ENCODE measurements at regions not wholly inside any gene's neighbourhood (a gene's known extent, or its start where the extent isn't known, plus 50 kb on each side); places are given as distances from the start of the nearest gene placed in this dataset.
A peak's percentile ranks its signal among the peaks of the same experiment; 100 is the strongest.

DNA sequence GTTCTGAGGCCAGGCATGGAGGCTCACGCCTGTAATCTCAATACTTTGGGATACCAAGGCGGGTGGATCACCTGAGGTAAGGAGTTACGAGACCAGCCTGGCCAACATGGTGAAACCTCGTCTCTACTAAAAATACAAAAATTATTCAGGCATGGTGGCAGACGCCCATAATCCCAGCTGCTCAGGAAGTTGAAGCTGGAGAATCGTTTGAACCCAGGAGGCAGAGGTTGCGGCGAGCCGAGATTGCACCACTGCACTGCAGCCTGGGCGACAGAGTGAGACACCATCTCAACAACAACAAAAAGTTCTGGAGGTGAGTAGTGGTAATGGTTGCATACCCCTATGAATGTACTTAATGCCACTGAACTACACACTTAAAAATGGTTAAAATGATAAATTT lies 60.3 kb upstream of the SP4 start:
- no peak for DNase-seq

DNA sequence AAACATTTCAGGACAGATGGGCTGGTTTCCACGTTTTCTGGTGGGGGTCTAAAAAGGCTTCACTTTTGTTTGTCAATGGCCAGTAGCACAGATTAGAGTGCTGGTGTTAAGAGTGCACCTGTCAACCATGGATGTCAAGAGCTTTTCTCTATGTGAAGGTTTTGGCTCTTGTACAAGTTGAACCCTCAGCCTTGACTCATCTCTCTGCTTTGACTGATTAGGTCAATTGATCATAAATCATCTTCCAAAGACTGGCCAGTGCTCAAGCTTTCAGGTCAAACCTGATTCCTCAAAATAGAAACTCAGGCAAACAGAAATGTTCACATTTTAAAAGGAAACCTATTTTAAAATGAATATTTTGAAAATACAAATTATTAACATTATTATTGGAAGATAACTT lies 59.6 kb upstream of the SP4 start:
- DNase-seq = no peak

DNA sequence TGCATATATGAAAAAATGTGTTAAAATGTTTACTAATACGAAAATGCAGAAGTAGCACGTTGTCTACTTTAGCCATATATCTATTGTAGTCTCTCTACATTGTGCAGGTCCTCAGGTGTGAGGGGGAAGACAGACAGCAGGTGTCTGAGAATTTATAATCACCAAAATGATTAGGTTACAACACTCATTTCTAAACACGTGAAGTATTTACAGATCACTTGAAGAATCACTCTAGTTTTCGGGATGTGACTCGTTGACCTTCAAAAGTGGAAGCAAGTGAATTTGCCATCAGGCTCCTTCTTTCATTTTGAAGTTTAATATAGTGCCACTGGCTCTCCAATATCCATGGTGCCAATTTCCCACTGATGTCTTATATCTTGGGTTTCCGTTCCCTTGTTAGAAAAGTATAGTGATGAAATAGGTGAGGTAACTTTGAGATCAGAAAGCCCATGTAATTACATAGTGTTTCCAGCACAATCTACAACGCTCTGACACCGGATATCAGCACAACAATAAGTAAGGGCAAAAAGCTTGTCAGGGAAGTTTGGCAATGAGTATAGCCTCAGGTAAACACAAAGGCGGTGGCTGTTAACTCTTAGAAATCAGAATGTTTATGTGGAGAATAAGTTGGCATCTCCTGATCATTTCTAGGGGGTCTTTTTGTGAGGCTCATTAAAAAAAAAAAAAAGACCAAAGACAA lies 57.5 kb upstream of the SP4 start:
- no peak for DNase-seq

DNA sequence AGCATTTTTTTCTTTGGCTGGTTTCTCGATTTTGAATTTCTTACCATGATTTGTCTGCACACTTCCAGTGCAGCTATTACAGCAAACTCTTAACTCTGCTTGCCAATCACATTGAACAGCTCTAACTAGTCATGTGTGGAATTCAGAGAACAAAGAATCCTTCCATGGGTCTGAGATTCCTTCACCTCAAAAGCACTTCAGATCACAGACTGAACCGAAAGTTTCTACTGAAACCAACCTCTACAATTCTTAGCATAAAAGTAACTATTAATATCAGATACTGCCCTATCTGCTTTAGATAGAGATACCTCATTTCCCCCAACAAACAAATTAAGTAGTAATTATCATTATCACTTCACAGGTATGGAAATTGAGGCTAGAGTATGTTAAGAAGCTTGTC lies 56.5 kb upstream of the SP4 start:
- peak; percentile 52 for DNase-seq

DNA sequence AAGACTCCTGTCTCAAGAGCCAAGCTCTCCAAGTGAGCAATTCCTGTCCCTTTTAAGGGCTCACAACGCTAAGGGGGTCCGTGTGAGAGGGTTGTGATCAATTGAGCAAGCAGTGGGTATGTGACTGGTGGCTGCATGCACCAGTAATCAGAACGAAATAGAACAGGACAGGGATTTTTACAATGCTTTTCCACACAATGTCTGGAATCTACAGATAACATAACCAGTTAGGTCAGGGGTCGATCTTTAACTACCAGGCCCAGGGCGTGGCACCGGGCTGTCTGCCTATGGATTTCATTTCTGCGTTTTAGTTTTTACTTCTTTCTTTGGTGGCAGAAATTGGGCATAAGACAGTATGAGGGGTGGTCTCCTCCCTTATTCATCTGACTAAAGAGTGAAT lies 54.9 kb upstream of the SP4 start:
- DNase-seq = no peak

DNA sequence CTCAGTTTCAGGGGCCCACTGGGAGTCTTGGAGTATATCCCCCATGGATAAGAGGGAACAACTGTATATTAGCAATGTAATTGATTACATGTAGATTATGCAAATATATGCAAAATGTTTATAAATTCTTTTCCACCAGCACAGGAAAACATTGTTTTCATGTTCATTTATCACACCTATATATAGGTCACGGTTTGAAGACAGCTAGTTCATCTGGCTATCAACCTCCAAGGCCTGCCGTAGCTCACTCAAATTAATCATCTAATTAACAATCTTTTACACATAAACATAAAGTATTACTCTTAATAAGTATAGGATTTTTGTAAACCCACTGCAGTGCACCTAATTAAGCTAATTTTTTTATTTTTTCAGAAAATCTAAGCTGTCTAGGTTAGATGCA lies 53.7 kb upstream of the SP4 start:
- DNase-seq = no peak

DNA sequence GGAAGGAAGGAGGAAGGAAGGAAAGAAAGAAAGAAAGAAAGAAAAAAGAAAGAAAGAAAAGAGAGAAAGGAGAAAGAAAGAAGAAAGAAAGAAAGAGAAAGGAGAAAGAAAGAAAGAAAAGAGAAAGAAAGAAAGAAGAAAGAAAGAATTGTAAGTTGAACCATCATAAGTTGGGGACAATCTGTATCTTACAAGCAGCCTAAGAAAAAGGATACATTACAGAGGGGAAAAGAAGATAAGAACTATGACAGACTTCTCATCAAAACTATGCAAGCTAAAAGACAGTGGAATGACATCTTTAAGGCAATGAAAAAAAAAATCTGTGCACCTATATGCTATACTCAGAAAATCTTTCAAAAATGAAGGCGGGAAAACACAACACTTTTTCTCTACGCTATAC lies 50.3 kb upstream of the SP4 start:
- no peak for DNase-seq
